Common myeloid progenitor, CD34-positive (primary cell): ENCODE measurements at regions not wholly inside any gene's neighbourhood (a gene's known extent, or its start where the extent isn't known, plus 50 kb on each side); places are given as distances from the start of the nearest gene placed in this dataset.

Experiments
- CTCF ChIA-PET: fragments of 350-600 bp; sonication (Branson Sonifier 250); formaldehyde crosslinking; loops from one replicate; lab custom pipeline; 2021; ENCODE audit warnings: antibody characterized with exemption; lab: Charles Lee
- POLR2A ChIA-PET: fragments of 350-600 bp; sonication (Branson Sonifier 250); formaldehyde crosslinking; loops from one replicate; lab custom pipeline; 2021; ENCODE audit warnings: antibody characterized with exemption; lab: Charles Lee
- DNase-seq, 3 donors: peaks; one replicate each; pipeline versions ENCODE4 v3.0.0 to v3.0.0-alpha.2; 2013
- H3K27ac ChIP-seq, 2 experiments: 1 replicate in 1 of 2; 2 replicates in 1 of 2; pipeline ENCODE4 v1.7.0; 2013; ENCODE audit warnings: inconsistent platforms in 2 of 2, low read length in 2 of 2, mild to moderate bottlenecking in 2 of 2, low read depth in 1 of 2, moderate library complexity in 1 of 2; ENCODE audit not compliant: severe bottlenecking in 2 of 2, insufficient read depth in 1 of 2, poor library complexity in 1 of 2
- H3K27me3 ChIP-seq, 5 experiments: replicated peaks in 2 of 5; 1 replicate in 3 of 5; 2 replicates in 2 of 5; pipeline versions ENCODE4 v1.6.1 to v1.7.0; 2013; ENCODE audit warnings: low read length in 4 of 5, mild to moderate bottlenecking in 2 of 5, moderate library complexity in 2 of 5, inconsistent platforms in 1 of 5; ENCODE audit not compliant: insufficient read depth in 5 of 5, control insufficient read depth in 4 of 5
- H3K36me3 ChIP-seq, 4 experiments: 1 replicate in 2 of 4; 2 replicates in 2 of 4; pipeline versions ENCODE4 v1.6.1 to v1.7.0; 2013; ENCODE audit warnings: low read length in 3 of 4, control low read depth in 1 of 4, mild to moderate bottlenecking in 1 of 4; ENCODE audit not compliant: control insufficient read depth in 4 of 4, insufficient read depth in 4 of 4
- H3K4me1 ChIP-seq, 4 experiments: 1 replicate in 3 of 4; 2 replicates in 1 of 4; pipeline versions ENCODE4 v1.6.1 to v1.7.1; 2013; ENCODE audit warnings: low read length in 3 of 4, mild to moderate bottlenecking in 3 of 4, control low read depth in 1 of 4, inconsistent platforms in 1 of 4, moderate library complexity in 1 of 4; ENCODE audit not compliant: control insufficient read depth in 4 of 4, insufficient read depth in 4 of 4; ENCODE audit errors: control extremely low read depth in 1 of 4
- H3K4me3 ChIP-seq, 7 experiments: 1 replicate in 4 of 7; 2 replicates in 3 of 7; pipeline versions ENCODE4 v1.5.1 to v1.7.0; 2013; ENCODE audit warnings: mild to moderate bottlenecking in 7 of 7, low read length in 6 of 7, moderate library complexity in 6 of 7, inconsistent platforms in 2 of 7, low read depth in 2 of 7, control low read depth in 1 of 7; ENCODE audit not compliant: insufficient read depth in 4 of 7, control insufficient read depth in 1 of 7; ENCODE audit errors: extremely low read depth in 1 of 7
- H3K9me3 ChIP-seq, 5 experiments: 1 replicate in 4 of 5; 2 replicates in 1 of 5; pipeline versions ENCODE4 v1.6.1 to v1.7.1; 2013; ENCODE audit warnings: low read length in 4 of 5, mild to moderate bottlenecking in 2 of 5, inconsistent platforms in 1 of 5, low read depth in 1 of 5, moderate library complexity in 1 of 5; ENCODE audit not compliant: control insufficient read depth in 4 of 5, insufficient read depth in 2 of 5; ENCODE audit errors: control extremely low read depth in 1 of 5
- WGBS: methylation state at CpG from one replicate; pipeline ENCODE4 v1.1.5; 2013; ENCODE audit not compliant: insufficient coverage; 5-methylcytosine and 5-hydroxymethylcytosine counted together

- Histone ChIP-seq H3K27ac (no peak overlapping the region), H3K9me3 (peaks cover 0 to 2% (median 0%) of the 10 kb centered on the region in 5 experiments), H3K4me3 (no peak overlapping the region), H3K36me3 (no peaks in the 10 kb centered on the region), H3K27me3 (no peaks in the 10 kb centered on the region), H3K4me1 (no peaks in the 10 kb centered on the region)
- no peak for DNase-seq
- POLR2A ChIA-PET: no interaction called here
- WGBS: 92% methylated on average over 2 of the region's 2 CpGs
- CTCF ChIA-PET: no interaction called here
Measured at GRCh38 chrX:113580486-113580885, 739.9 kb upstream of the AMOT start.

DNA sequence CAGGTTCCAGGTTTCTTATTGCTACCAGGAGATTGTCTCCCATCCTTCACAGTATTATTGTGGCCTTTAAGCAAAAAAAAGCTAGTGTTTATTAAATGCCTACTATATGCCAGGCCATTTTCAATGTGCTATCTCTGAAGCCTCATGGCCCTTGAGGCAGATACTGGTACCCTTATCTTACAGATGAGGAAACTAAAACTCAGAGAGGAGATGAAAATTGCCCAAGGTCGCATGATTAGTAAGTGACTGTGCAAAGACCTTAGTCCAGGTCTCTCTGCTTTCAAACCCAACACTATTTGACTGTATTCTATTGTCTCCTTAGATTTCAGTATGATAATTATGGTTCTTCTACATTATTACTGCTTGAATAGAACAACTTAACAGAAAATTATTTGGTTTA, 717.9 kb upstream of the AMOT start:
- no peaks in the 10 kb centered on the region for H3K36me3 ChIP-seq
- ChIA-PET CTCF (no interaction called here), POLR2A (no interaction called here)
- no peaks in the 10 kb centered on the region for H3K4me1 ChIP-seq
- no peak overlapping the region for H3K4me3 ChIP-seq
- no peaks in the 10 kb centered on the region for H3K9me3 ChIP-seq
- no CpG with 5 or more reads among the region's 1 CpG for WGBS
- no peaks in the 10 kb centered on the region for H3K27me3 ChIP-seq
- no peak for DNase-seq
- no peak overlapping the region for H3K27ac ChIP-seq

- Histone ChIP-seq H3K27ac (no peak overlapping the region), H3K36me3 (no peaks in the 10 kb centered on the region), H3K9me3 (no peaks in the 10 kb centered on the region), H3K4me1 (no peaks in the 10 kb centered on the region), H3K27me3 (no peaks in the 10 kb centered on the region), H3K4me3 (no peak overlapping the region)
- POLR2A ChIA-PET: no interaction called here
- CTCF ChIA-PET: no interaction called here
- no peak for DNase-seq
- WGBS: 100% methylated on average over 1 of the region's 1 CpG
Measured at GRCh38 chrX:113551919-113552318, 711.3 kb upstream of the AMOT start.

GRCh38 chrX:113548308-113549015, 707.8 kb upstream of the AMOT start:
- Histone ChIP-seq H3K36me3 (no peaks in the 10 kb centered on the region), H3K27me3 (no peaks in the 10 kb centered on the region), H3K9me3 (no peaks in the 10 kb centered on the region), H3K4me3 (no peak overlapping the region), H3K27ac (no peak overlapping the region), H3K4me1 (no peaks in the 10 kb centered on the region)
- no peak for DNase-seq
- CTCF ChIA-PET: no interaction called here
- WGBS: 75% methylated on average over 2 of the region's 2 CpGs
- POLR2A ChIA-PET: no interaction called here

DNA sequence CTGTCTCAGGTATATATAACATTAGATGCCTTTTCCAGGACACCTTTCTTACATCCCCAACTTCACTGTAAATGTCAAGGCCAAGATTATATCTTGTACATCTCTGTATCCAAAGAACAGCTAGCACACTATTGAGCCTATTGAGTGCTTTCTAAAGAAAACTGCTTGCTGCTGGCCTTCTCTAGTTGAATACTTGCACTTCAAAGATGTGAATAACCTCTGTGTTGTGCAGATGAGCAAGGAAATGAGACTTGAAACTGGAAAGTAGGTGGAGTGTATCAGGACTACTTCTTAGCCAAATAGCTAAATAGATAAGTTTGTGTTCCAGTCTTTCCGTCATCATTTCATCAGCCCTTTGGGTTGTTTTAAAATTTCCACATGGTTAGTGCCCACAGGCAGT, 704.4 kb upstream of the AMOT start:
- CTCF ChIA-PET: no interaction called here
- no peaks in the 10 kb centered on the region for H3K9me3 ChIP-seq
- POLR2A ChIA-PET: no interaction called here
- no peaks in the 10 kb centered on the region for H3K4me1 ChIP-seq
- no peak overlapping the region for H3K4me3 ChIP-seq
- no peak overlapping the region for H3K27ac ChIP-seq
- H3K36me3 ChIP-seq: no peaks in the 10 kb centered on the region
- no peak for DNase-seq
- WGBS: 100% methylated on average over 1 of the region's 1 CpG
- H3K27me3 ChIP-seq: no peaks in the 10 kb centered on the region

GRCh38 chrX:113539599-113540356, 699.1 kb upstream of the AMOT start:
- 75% methylated on average over 1 of the region's 2 CpGs for WGBS
- ChIA-PET CTCF (no interaction called here), POLR2A (no interaction called here)
- H3K27me3 ChIP-seq: no peaks in the 10 kb centered on the region
- H3K9me3 ChIP-seq: no peaks in the 10 kb centered on the region
- H3K4me3 ChIP-seq: no peak overlapping the region
- no peaks in the 10 kb centered on the region for H3K36me3 ChIP-seq
- H3K27ac ChIP-seq: no peak overlapping the region
- no peaks in the 10 kb centered on the region for H3K4me1 ChIP-seq
- no peak for DNase-seq

DNA sequence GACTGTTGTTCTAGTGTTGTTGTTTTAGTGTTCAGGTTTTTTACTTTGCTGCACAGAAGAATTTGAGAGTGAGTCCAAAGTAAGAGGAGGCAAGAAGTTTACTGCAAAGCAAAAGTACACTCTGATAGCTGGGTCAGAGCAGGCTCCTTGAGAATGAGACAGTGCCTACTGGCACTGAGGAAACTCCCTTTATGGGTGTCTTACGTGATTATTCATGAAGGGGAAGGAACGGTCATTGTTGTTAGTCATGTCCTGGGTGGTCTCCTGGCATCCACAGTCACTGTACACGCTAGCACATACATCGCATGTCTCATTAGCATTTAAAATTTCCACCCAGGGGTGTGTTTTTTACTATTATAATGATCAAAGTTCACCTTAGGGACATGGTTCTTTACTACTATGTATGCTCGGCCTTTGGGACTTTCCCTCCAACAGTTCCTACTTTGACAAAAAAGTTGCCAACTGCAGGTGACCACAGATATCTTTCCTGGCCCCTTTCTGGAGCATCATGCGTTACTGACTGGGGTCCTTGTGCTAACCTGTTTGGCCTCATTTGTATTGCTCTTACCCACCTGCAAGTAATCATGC, 688.9 kb upstream of the AMOT start:
- CTCF ChIA-PET: no interaction called here
- no peaks in the 10 kb centered on the region for H3K27me3 ChIP-seq
- no peaks in the 10 kb centered on the region for H3K9me3 ChIP-seq
- H3K36me3 ChIP-seq: no peaks in the 10 kb centered on the region
- POLR2A ChIA-PET: no interaction called here
- 80% methylated on average over 3 of the region's 6 CpGs for WGBS
- no peak overlapping the region for H3K4me3 ChIP-seq
- DNase-seq: no peak
- no peak overlapping the region for H3K27ac ChIP-seq
- no peaks in the 10 kb centered on the region for H3K4me1 ChIP-seq
